ENCODE measurements at regions not wholly inside any gene's neighbourhood (a gene's known extent, or its start where the extent isn't known, plus 50 kb on each side); places are given as distances from the start of the nearest gene placed in this dataset.

GRCh38 chr9:108439947-108440346 lies 415.8 kb downstream of the ACTL7B start:
- TF ChIP-seq POLR2A (IDR thresholded peaks at IDR 0.05; ENCODE audit: low read length) (no peak), GATA1 (IDR thresholded peaks at IDR 0.05; ENCODE audit: low read depth, low read length) (no peak)

All from erythroblast (primary cell).